Heart left ventricle (tissue), 13 donors: ENCODE measurements at regions not wholly inside any gene's neighbourhood (a gene's known extent, or its start where the extent isn't known, plus 50 kb on each side); places are given as distances from the start of the nearest gene placed in this dataset.

Experiments
- CTCF ChIP-seq, 12 donors: fragments of 200-600 bp; sonication (generic) in 4 of 12; IDR thresholded peaks; one replicate each; pipeline versions ENCODE4 v1.5.0 to v1.8.0; 2018 to 2022; ENCODE audit warnings: antibody characterized with exemption in 12 of 12, mild to moderate bottlenecking in 5 of 12
- POLR2A ChIP-seq, 2 donors: fragments of 450-650 bp; IDR thresholded peaks; one replicate each; pipeline ENCODE4 v1.6.1; 2017; ENCODE audit warnings: antibody characterized with exemption in 2 of 2, mild to moderate bottlenecking in 2 of 2, moderate library complexity in 2 of 2
- donor health status: ischemic (EF 13 %, LVEDD 7.1; RV severe dilation, severe dysfunction).
- donor health status: DM: no; HTN: yes; CAD: no.
- donor health status: DM: no; HTN: no; CAD: no.
- donor health status: ischemic (EF 25% LVEDD 6.9; RV normal size, moderate dysfunction).
- donor health status: ischemic (EF 25% LVEDD 5.7; RV mildly dilated, moderate dysfunction).
- donor health status: ischemic (EF 35%, LVEDD 5.7; RV mildly dilated, moderate dysfunction).
- donor health status: nonischemic (EF 11% LVEDD 7.7; RV severe dilation, severe dysfunction).
- donor health status: DM: yes; HTN: yes; CAD: no.
- donor health status: PGD.
- donor health status: ischemic (EF 29% LVEDD 5.4; RV normal size, mild dysfunction).
- donor health status: nonischemic (EF 23%, LVEDD 6.1; RV moderate dilation, normal function).

GRCh38 chr4:4720646-4721045 lies 138.8 kb upstream of the MSX1 start:
- TF ChIP-seq CTCF (IDR thresholded peaks at IDR 0.05) (no peak), POLR2A (IDR thresholded peaks at IDR 0.05) (no peak)
